Mesenchymal stem cell (in vitro differentiated cells and primary cell): ENCODE measurements at regions not wholly inside any gene's neighbourhood (a gene's known extent, or its start where the extent isn't known, plus 50 kb on each side); places are given as distances from the start of the nearest gene placed in this dataset.
"Not testable (repeated sequence)": the region's sequence is repeated elsewhere in the genome, so short reads cannot be mapped to it uniquely, and the experiment has no call there.

ENCODE experiments used
- DNase-seq: peaks from one replicate; pipeline ENCODE4 v3.0.0-alpha.2; 2013
- H2AFZ ChIP-seq: one replicate; pipeline ENCODE4 v1.6.1; 2013; ENCODE audit warnings: low read depth, mild to moderate bottlenecking, control low read depth, inconsistent platforms, low read length, moderate library complexity
- H2AK5ac ChIP-seq: 2 replicates; pipeline ENCODE4 v1.6.1; 2013; ENCODE audit warnings: low read length, moderate library complexity, mild to moderate bottlenecking, inconsistent platforms; ENCODE audit not compliant: severe bottlenecking
- H2BK120ac ChIP-seq: one replicate; pipeline ENCODE4 v1.6.1; 2013; ENCODE audit warnings: low read depth, mild to moderate bottlenecking, inconsistent platforms, low read length, moderate library complexity
- H2BK12ac ChIP-seq, 2 experiments: one replicate each; pipeline ENCODE4 v1.6.1; 2013; ENCODE audit warnings: inconsistent platforms in 2 of 2, low read length in 2 of 2, mild to moderate bottlenecking in 2 of 2, moderate library complexity in 2 of 2, control low read depth in 1 of 2
- H2BK15ac ChIP-seq: one replicate; pipeline ENCODE4 v1.6.1; 2013; ENCODE audit warnings: mild to moderate bottlenecking, low read depth, inconsistent platforms; ENCODE audit not compliant: poor library complexity, severe bottlenecking
- H2BK5ac ChIP-seq: 2 replicates; pipeline ENCODE4 v1.6.1; 2013; ENCODE audit warnings: low read depth, mild to moderate bottlenecking, low read length, control low read depth, inconsistent platforms; ENCODE audit not compliant: poor library complexity, severe bottlenecking
- H3K14ac ChIP-seq, 2 experiments: one replicate each; pipeline ENCODE4 v1.6.1; 2013; ENCODE audit warnings: inconsistent platforms in 2 of 2, low read length in 2 of 2, control low read depth in 1 of 2, mild to moderate bottlenecking in 1 of 2, moderate library complexity in 1 of 2
- H3K18ac ChIP-seq, 2 experiments: one replicate each; pipeline ENCODE4 v1.6.1; 2013; ENCODE audit warnings: inconsistent platforms in 2 of 2, low read length in 2 of 2, control low read depth in 1 of 2, low read depth in 1 of 2, mild to moderate bottlenecking in 1 of 2
- H3K23ac ChIP-seq, 2 experiments: one replicate each; pipeline ENCODE4 v1.6.1; 2013; ENCODE audit warnings: inconsistent platforms in 2 of 2, low read length in 2 of 2, mild to moderate bottlenecking in 2 of 2, moderate library complexity in 2 of 2, control low read depth in 1 of 2
- H3K27ac ChIP-seq: 2 replicates; pipeline ENCODE4 v1.5.1; 2013; ENCODE audit warnings: mild to moderate bottlenecking, moderate library complexity, low read length, control low read depth, inconsistent platforms; ENCODE audit not compliant: poor library complexity, severe bottlenecking
- H3K27me3 ChIP-seq, 2 experiments: 2 replicates each; pipeline versions ENCODE4 v1.6.1 to v1.7.0; 2013; ENCODE audit warnings: low read length in 2 of 2, mild to moderate bottlenecking in 2 of 2, moderate library complexity in 2 of 2, control low read depth in 1 of 2, inconsistent platforms in 1 of 2; ENCODE audit not compliant: control insufficient read depth in 1 of 2, insufficient read depth in 1 of 2
- H3K36me3 ChIP-seq, 2 experiments: 2 replicates each; pipeline versions ENCODE4 v1.6.1 to v1.7.0; 2013; ENCODE audit warnings: low read length in 2 of 2, control low read depth in 1 of 2, inconsistent platforms in 1 of 2, low read depth in 1 of 2, mild to moderate bottlenecking in 1 of 2; ENCODE audit not compliant: insufficient read depth in 2 of 2, control insufficient read depth in 1 of 2
- H3K4ac ChIP-seq, 2 experiments: one replicate each; pipeline ENCODE4 v1.6.1; 2013; ENCODE audit warnings: inconsistent platforms in 2 of 2, low read length in 2 of 2, mild to moderate bottlenecking in 2 of 2, moderate library complexity in 2 of 2, control low read depth in 1 of 2, low read depth in 1 of 2
- H3K4me1 ChIP-seq: 2 replicates; pipeline ENCODE4 v1.6.1; 2013; ENCODE audit warnings: low read depth, low read length, control low read depth; ENCODE audit not compliant: control insufficient read depth, insufficient read depth
- H3K4me2 ChIP-seq: 2 replicates; pipeline ENCODE4 v1.6.1; 2013; ENCODE audit warnings: low read length, mild to moderate bottlenecking, inconsistent platforms; ENCODE audit not compliant: poor library complexity, severe bottlenecking
- H3K4me3 ChIP-seq, 2 experiments: 2 replicates each; pipeline versions ENCODE4 v1.5.1 to v1.7.0; 2013; ENCODE audit warnings: low read length in 2 of 2, mild to moderate bottlenecking in 2 of 2, control low read depth in 1 of 2, low read depth in 1 of 2; ENCODE audit not compliant: insufficient read depth in 1 of 2
- H3K79me1 ChIP-seq: replicated peaks from 2 replicates; pipeline ENCODE4 v1.6.1; 2013; ENCODE audit warnings: mild to moderate bottlenecking, control low read depth, low read length, inconsistent platforms; ENCODE audit not compliant: poor library complexity, severe bottlenecking
- H3K9ac ChIP-seq: 2 replicates; pipeline ENCODE4 v1.7.0; 2013; ENCODE audit warnings: mild to moderate bottlenecking, low read length, moderate library complexity
- H3K9me3 ChIP-seq: 2 replicates; pipeline ENCODE4 v1.7.0; 2013; ENCODE audit warnings: mild to moderate bottlenecking, low read length; ENCODE audit not compliant: control insufficient read depth
- H4K8ac ChIP-seq: one replicate; pipeline ENCODE4 v1.6.1; 2013; ENCODE audit warnings: inconsistent platforms, mild to moderate bottlenecking, low read length, moderate library complexity
- H4K91ac ChIP-seq: one replicate; pipeline ENCODE4 v1.6.1; 2013; ENCODE audit warnings: mild to moderate bottlenecking, low read length, inconsistent platforms
- WGBS: methylation state at CpG from one replicate; pipeline ENCODE4 v1.1.7; 2013; ENCODE audit warnings: mixed read lengths; 5-methylcytosine and 5-hydroxymethylcytosine counted together

DNA sequence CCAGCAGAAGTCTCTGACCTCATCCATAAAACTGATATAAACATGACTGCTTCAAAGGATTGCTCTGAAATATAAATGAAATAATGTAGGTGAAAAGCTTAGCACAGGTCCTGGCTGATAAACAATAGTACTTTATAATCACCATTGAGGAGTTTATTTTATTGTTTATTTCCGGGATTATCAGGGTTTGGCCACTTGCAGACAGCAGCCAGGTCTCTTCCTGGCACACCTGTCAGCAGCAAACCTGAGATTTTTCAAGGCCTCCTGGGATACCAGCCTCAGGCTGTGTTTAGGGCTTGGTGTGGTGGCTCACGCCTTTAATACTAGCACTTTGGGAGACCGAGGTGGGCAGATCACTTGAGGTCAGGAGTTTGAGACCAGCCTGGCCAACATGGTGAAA is 181.6 kb upstream of the IRF2BP2 start:
- H4K91ac ChIP-seq, H3K27ac ChIP-seq, H2BK15ac ChIP-seq, H2BK12ac ChIP-seq, H3K79me1 ChIP-seq, H3K4me2 ChIP-seq, H3K23ac ChIP-seq, H3K9me3 ChIP-seq, H2BK5ac ChIP-seq, DNase-seq, H3K36me3 ChIP-seq, H3K4me3 ChIP-seq, H4K8ac ChIP-seq, H3K27me3 ChIP-seq, H2AFZ ChIP-seq, H3K14ac ChIP-seq, H3K4ac ChIP-seq, H2AK5ac ChIP-seq, H3K18ac ChIP-seq, H3K4me1 ChIP-seq, H3K9ac ChIP-seq, H2BK120ac ChIP-seq: not testable (repeated sequence)
- no CpG with 5 or more reads among the region's 3 CpGs for WGBS

DNA sequence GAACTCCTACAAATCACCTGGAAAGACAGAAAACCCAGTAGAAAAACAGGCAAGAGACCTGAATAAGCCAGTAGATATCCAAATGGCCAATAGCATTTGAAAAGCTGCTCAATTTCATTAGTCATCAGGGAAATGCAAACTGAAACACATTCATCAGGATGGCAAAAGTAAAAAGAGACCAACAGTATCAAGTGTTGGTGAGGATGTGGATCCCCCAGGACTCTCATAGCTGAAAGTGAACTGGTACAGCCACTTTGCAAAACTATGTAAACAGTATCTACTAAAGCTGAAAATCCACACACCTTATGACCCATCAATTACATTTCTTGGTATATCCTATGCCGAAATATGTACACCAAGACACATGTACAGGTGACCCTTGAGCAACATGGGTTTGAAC is 180.4 kb upstream of the IRF2BP2 start:
- not testable (repeated sequence) for H3K79me1 ChIP-seq, H4K8ac ChIP-seq, H3K4me3 ChIP-seq, H4K91ac ChIP-seq, H3K14ac ChIP-seq, H3K4me2 ChIP-seq, H2BK120ac ChIP-seq, H3K9me3 ChIP-seq, H3K27ac ChIP-seq, H3K36me3 ChIP-seq, H3K4me1 ChIP-seq, H3K27me3 ChIP-seq, H2BK15ac ChIP-seq, H2BK12ac ChIP-seq, H2AFZ ChIP-seq, H2AK5ac ChIP-seq, H3K9ac ChIP-seq, H3K4ac ChIP-seq, H2BK5ac ChIP-seq, H3K23ac ChIP-seq, DNase-seq, H3K18ac ChIP-seq
- no CpG with 5 or more reads among the region's 1 CpG for WGBS

DNA sequence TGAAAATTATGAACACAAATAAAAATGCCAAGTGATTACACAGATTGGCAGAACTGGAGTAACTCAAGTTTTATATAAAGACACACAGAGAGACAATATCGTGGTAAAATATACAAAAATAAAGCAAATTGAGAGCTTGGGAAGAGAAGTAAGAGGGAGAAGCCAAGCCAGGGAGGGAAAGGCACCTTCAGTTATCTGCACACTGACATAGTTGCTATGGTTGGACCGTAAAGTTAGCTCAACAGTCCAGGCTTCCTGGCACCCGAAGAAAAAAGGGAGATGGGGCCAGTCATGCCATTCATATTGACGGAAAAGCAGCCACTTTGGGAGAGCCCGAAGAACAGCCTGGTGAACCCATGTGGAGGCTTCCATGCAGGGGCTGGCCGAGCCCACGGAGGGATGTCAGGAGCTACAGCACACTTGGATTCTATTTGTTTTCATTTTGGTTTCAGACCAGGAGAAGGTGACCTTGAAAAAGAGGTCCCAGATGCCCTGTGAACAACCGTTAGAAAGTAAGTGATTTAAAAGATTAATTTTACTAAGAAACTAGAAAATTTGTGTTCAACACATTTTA is 177.1 kb upstream of the IRF2BP2 start:
- not testable (repeated sequence) for H2BK5ac ChIP-seq, DNase-seq, H3K9me3 ChIP-seq, H3K4me1 ChIP-seq, H2AK5ac ChIP-seq, H3K14ac ChIP-seq, H3K27ac ChIP-seq, H3K4ac ChIP-seq, H3K79me1 ChIP-seq, H4K91ac ChIP-seq, H2BK120ac ChIP-seq, H3K4me2 ChIP-seq, H3K36me3 ChIP-seq, H3K23ac ChIP-seq, H3K9ac ChIP-seq, H4K8ac ChIP-seq, H2AFZ ChIP-seq, H2BK15ac ChIP-seq, H3K4me3 ChIP-seq, H2BK12ac ChIP-seq, H3K18ac ChIP-seq
- peaks cover 10 to 12% of the 10 kb centered on the region in 2 experiments for H3K27me3 ChIP-seq
- WGBS = 95% methylated on average over 6 of the region's 8 CpGs

DNA sequence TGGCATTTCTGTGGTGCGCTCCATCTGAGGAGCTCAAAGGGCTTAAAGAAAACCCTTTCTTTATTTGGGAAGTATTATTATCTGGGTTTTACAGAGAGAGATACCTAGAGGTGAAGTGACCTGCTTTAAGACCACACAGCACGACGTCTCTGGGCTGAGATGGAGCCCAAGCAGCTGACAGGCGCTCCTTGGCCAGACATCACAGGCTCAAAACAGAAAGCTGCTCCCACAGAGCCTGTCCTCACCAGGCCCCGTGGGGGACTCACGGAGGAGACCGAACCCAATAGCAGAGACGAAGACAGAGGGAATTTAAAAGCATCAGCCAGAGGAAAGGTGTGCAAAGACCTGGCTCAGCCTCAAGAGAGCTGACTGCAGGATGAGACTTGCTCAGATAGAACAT is 175.9 kb upstream of the IRF2BP2 start:
- not testable (repeated sequence) for H3K23ac ChIP-seq, H2BK15ac ChIP-seq, H3K36me3 ChIP-seq, H2BK120ac ChIP-seq, H2AFZ ChIP-seq, H3K14ac ChIP-seq, H3K9me3 ChIP-seq, H3K9ac ChIP-seq, H3K79me1 ChIP-seq, H3K4me1 ChIP-seq, H3K4me3 ChIP-seq, DNase-seq, H3K4ac ChIP-seq, H2BK5ac ChIP-seq, H2AK5ac ChIP-seq, H4K91ac ChIP-seq, H3K4me2 ChIP-seq, H3K18ac ChIP-seq, H2BK12ac ChIP-seq, H4K8ac ChIP-seq
- 100% methylated on average over 2 of the region's 8 CpGs for WGBS
- H3K27ac ChIP-seq = peak overlapping the region; percentile 70
- peaks cover 21 to 24% of the 10 kb centered on the region in 2 experiments for H3K27me3 ChIP-seq
